CD4-positive, alpha-beta T cell treated with Interleukin-2 at 100 ng/mL for 4 hours (primary cell): ENCODE measurements at regions not wholly inside any gene's neighbourhood (a gene's known extent, or its start where the extent isn't known, plus 50 kb on each side); places are given as distances from the start of the nearest gene placed in this dataset.
A peak's percentile ranks its signal among the peaks of the same experiment; 100 is the strongest.

Source experiments
- DNase-seq: peaks from one replicate; pipeline ENCODE4 v3.0.0-alpha.2; 2020; ENCODE audit warnings: low spot score

- peak; percentile 19 for DNase-seq
These were observed 69.5 kb upstream of the IL6 start for GRCh38 chr7:22657479-22657878.

DNA sequence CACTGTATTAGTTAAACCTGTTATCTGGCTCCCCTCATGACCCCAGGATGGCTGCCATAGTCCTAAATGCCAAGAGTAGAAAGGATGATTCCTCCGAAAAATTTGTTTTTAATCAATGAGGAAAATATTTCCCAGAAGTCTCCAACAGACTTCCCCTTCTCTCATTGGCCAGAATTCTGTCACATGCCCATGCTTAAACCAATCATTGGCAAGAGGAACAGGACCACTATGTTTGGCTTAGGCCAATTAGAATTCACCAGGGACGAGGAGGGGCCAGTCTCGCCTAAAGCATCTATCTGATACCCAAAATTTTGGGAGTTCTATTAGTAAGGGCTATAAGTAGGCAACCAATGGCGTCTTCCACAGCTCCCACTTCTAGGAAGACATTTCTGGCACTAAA is 71.2 kb upstream of the IL6 start:
- no peak for DNase-seq

GRCh38 chr7:22654831-22655230 is 72.2 kb upstream of the IL6 start:
- DNase-seq, result no peak

DNA sequence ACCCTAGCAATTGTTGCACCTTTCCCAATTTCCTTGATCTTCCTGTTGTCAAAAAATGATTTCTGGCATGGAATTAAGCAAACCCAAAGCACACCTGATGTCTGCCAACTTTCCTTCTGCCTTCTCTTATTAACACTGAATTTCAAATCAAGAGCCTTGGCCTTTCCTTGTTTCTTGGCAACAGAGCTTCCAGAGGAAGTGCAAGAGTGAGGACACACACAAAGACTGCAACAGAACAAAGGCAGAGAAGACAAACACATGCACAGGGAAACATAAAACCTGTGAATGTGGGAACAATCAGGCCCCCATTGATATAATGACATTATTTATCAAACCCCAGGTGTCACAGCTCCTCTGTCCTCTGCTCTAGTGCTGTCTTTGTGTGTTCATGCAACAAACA is 73.0 kb upstream of the IL6 start:
- no peak for DNase-seq

- no peak for DNase-seq
These were observed 75.3 kb upstream of the IL6 start for GRCh38 chr7:22651534-22652243.

DNA sequence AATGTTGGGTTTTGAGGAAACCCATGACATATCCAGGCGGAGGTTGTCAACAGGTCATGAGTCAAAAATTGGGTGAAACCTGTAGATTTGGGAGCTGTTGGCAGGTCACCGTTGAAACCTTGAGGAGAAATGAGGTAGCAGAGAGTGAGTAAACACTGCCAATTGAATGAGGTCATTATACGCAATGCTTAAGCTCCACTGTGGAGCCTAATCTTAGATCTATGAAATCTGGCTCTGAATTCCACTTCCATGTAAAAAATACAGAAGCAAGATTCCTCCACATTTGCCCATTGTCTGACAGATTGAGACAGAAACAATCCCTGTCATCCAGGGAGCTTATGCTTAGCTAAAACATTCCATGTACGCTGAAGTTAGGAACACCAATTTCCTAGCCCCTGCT is 76.0 kb upstream of the IL6 start:
- DNase-seq, result no peak

DNA sequence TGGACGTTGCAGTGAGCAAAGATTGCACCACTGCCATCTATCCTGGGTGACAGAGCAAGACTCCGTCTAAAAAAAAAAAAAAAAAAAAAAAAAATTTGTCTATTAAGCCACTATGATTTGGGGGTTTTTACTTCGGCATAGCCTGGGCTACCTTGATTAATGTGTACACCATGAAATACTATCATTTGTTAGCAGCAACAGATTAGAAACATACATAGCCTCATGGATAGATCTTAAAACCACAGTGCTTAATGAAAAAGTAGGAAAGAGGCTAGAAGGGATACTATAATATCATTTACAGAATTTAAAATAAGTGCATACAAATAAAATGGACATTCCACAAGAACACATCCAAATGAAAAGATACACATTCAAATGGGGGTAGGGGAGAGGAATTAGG is 77.3 kb upstream of the IL6 start:
- DNase-seq, result no peak

DNA sequence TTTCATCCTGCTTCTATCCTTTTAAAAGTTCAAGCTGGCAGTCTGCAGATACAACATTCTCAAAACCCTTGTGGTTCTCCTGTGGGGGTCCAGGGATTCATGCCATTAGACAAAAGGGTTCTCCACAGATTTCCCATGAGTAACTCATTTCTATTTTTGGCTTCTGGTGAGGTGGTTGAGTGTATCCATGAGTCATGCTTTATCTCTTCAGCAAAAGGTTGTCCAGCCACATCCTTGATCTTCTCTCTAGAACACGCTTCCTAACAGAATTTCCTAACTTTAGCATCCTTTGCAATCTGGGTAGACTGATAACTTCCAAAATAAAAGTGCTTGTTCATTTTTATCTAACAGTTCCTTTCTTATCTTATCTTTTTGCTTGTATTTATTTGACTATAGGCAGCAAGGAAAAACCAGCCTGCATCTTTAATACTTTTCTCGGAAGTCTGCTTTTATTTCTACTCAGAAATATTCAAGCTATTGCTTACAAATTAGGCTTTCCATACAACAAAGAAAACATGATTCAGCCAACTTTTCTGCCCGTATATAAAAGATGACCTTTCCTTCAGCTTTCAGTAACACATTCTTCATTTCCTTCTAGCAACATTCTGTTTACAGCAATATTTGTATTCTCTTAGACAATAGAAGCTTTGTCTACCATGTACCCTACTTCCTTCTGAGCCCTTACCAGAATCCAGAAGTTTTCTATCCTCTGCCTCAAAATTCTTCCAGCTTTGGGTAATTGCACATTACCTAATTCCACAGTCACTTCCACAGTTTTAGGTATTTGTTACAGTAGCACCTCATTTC is 79.3 kb upstream of the IL6 start:
- no peak for DNase-seq

- DNase-seq, result no peak
These were observed 81.4 kb upstream of the IL6 start for GRCh38 chr7:22645418-22646181.

DNA sequence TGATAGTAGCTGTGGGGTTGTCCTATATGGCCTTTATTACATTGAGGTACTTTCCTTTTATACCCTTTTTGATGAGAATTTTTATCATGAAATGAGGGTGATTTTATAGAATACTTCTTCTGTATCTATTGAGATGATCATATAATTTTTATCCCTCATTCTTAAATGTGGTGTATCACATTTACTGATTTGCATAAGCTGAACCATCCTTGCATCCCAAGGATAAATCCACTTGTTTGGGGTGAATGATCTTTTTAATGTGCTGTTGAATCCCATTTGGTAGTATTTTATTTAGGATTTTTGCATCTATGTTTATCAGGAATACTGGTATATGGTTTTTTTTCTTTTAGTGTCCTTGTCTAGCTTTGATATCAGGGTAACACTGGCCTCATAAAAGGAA is 84.5 kb upstream of the IL6 start:
- no peak for DNase-seq

DNA sequence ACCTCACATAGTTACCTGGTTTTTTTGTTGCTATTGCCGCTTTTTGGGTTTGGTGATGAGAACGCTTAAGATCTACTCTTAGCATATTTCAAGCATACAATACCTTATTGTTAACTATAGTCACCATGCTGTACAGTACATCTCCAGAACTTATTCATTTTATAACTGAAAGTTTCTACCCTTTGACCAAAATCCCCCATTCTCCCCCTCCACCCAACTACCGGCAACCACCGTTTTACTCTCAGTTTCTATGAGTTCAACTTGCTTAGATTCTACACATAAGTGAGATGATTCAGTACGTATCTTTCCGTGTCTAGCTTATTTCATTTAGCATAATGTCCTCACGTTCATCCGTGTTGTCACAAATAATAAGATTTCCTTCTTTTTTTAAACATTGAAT is 86.7 kb upstream of the IL6 start:
- no peak for DNase-seq

DNA sequence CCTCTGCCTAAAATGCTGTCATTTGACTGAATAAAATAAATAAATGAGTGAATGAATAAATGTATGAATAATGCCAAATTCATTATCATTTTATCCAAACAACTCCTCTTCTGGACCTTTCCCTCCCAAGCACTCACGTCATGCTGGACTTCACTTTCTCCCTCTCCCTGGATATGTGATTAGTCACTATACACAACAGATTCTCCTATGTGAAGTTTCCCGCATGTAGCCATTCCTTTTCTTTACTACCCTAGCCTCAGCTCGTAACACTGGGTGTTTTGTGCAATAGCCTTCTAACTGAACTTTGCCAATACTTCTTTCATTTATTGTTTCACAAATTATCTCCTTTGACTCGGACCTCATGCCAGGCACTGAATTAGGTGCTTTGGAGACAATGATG is 87.6 kb upstream of the IL6 start:
- DNase-seq, result no peak

- DNase-seq, result no peak
These were observed 91.7 kb upstream of the IL6 start for GRCh38 chr7:22635349-22635748.

- DNase-seq, result no peak
These were observed 93.0 kb upstream of the IL6 start for GRCh38 chr7:22633954-22634474.

- DNase-seq, result no peak
These were observed 93.6 kb upstream of the IL6 start for GRCh38 chr7:22633286-22633953.

- no peak for DNase-seq
These were observed 94.3 kb upstream of the IL6 start for GRCh38 chr7:22632674-22633073.

GRCh38 chr7:22631730-22632129 is 95.3 kb upstream of the IL6 start:
- DNase-seq, result no peak

GRCh38 chr7:22630069-22630468 is 96.9 kb upstream of the IL6 start:
- no peak for DNase-seq

GRCh38 chr7:22629056-22629455 is 97.9 kb upstream of the IL6 start:
- no peak for DNase-seq

GRCh38 chr7:22628112-22628511 is 98.9 kb upstream of the IL6 start:
- DNase-seq, result no peak

- DNase-seq, result no peak
These were observed 99.9 kb upstream of the IL6 start for GRCh38 chr7:22627136-22627535.

DNA sequence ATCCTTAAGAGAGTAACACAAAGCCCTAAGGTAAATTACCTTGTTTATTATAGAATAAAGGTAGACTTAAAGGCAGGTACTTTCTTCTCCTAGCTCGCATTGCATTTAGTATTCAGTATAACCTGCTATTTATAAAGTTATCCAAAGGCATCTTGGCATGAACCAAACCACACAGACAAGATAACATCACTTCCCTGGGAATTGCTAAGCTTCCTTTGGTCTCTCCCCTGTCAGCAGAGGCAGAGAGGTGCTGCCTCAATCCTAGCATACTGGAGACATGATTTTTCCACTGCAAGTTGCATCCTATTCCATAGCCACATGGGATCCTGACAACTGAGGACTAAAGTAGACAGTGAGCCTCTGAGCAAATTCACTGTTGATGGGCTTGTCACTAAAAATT is 101.7 kb upstream of the IL6 start:
- no peak for DNase-seq
